ENCODE measurements at regions not wholly inside any gene's neighbourhood (a gene's known extent, or its start where the extent isn't known, plus 50 kb on each side); places are given as distances from the start of the nearest gene placed in this dataset.

- TF ChIP-seq CTCF (IDR thresholded peaks at IDR 0.05; ENCODE audit: insufficient read depth, low read depth, low read length), result no peak
- TF ChIP-seq EZH2 (IDR thresholded peaks at IDR 0.05; ENCODE audit: insufficient read depth, low read length), result no peak
Measured at GRCh38 chr5:126723643-126724042, 53.3 kb upstream of the LMNB1 start.

Data from astrocyte (in vitro differentiated cells and primary cell).